ENCODE measurements at regions not wholly inside any gene's neighbourhood (a gene's known extent, or its start where the extent isn't known, plus 50 kb on each side); places are given as distances from the start of the nearest gene placed in this dataset.

DNA sequence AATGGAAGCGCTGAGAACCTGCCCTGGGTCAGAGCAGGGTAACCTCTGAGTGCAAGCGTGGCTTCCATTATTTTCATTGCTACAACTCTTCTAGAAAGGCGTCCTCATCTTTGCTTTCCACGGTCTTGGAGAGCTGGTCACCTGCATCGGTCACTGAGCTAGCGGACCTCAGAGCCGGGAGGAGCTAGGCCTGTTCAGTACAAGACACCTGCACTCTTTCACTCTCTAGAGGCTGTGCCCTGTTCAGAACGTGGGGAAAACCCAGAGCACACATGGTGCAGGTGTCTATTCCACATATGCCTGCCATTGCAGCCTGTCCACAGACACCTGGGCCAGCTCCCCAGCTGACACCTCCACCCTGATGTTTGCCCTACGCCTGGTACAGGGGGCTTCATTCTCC is 147.8 kb upstream of the IRX2 start:
- TF ChIP-seq, protein P1, sequence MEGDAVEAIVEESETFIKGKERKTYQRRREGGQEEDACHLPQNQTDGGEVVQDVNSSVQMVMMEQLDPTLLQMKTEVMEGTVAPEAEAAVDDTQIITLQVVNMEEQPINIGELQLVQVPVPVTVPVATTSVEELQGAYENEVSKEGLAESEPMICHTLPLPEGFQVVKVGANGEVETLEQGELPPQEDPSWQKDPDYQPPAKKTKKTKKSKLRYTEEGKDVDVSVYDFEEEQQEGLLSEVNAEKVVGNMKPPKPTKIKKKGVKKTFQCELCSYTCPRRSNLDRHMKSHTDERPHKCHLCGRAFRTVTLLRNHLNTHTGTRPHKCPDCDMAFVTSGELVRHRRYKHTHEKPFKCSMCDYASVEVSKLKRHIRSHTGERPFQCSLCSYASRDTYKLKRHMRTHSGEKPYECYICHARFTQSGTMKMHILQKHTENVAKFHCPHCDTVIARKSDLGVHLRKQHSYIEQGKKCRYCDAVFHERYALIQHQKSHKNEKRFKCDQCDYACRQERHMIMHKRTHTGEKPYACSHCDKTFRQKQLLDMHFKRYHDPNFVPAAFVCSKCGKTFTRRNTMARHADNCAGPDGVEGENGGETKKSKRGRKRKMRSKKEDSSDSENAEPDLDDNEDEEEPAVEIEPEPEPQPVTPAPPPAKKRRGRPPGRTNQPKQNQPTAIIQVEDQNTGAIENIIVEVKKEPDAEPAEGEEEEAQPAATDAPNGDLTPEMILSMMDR (IDR thresholded peaks at IDR 0.05 in 4 of 5, conservative IDR thresholded peaks at IDR 0.05 in 1 of 5) = no peak
- TF ChIP-seq POLR2A (IDR thresholded peaks at IDR 0.05) = no peak
